GM21576 (cell line): ENCODE measurements at regions not wholly inside any gene's neighbourhood (a gene's known extent, or its start where the extent isn't known, plus 50 kb on each side); places are given as distances from the start of the nearest gene placed in this dataset.

Source experiments
- ATAC-seq: cut with Tn5 transposase; IDR thresholded peaks from one replicate; pipeline ENCODE4 v1.9.1; 2021; ENCODE audit warnings: mild to moderate bottlenecking, moderate library complexity; ENCODE audit not compliant: unreplicated experiment

DNA sequence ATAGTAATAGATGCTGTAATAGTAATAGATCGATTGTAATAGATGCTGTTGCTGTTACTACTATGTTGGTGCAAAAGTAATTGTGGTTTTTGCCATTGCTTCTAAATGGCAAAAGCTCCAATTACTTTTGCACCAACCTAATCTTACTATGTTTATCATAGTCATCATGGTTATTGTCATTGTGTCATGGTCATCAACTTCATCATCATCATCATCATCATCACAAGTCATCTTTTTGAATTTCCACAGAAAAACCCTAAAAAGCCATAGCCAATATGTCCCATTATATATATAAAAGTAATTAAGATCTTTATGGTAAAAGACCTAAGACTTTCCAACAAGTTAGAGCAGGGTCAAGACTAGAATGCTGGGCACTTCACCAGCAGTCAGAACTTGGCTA lies 435.1 kb upstream of the MARCKS start:
- ATAC-seq, result no peak

DNA sequence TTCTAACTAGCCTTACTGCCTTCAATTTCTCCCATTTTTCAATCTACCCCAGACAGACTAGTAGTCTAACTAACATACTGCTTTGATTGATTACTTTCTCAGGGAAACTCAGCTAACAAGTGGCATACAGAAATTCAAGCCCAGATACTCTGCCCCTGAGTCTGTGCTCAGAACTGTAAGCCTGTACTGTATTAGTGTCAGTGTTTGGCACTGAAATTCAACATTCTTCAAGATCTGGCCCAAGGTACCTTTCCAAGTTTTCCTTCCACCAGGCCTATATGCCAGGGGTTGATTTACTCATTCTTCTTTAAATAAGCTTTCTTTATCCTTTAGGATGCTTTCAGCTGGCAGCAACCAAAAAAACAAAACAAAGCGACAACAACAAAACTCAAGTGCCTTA lies 433.2 kb upstream of the MARCKS start:
- ATAC-seq, result no peak

DNA sequence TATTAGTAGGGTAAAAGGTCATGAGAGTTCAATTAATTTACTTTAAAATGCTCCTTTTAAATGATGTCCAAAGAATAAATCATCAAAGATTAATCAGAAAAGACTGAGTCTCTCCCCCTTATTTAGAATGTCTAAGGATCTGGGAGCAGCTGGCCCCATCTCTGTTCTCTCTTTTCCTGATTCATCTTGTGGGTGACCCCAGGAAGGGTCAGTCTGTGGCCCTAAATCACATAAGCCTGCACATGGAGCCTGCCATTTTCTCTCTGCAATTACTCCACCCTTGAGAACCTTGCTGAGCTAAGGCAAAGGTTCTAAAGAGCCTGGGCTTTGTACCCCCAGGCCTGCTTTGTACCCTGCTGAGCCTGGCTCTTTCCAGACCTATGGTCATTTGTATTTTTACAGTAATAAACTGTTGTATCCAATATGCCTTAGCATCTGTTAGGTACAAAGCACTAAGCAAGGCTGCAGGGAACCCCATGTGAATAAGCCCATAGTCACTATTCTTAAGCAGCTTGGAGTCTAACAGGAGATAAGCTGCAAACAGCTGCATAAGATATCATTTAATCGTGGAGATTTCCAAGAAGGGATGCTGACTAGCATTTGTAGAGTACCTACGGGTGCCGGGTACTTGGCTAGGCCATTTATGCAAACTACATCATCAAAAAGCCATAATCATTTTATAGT lies 431.0 kb upstream of the MARCKS start:
- no peak for ATAC-seq

DNA sequence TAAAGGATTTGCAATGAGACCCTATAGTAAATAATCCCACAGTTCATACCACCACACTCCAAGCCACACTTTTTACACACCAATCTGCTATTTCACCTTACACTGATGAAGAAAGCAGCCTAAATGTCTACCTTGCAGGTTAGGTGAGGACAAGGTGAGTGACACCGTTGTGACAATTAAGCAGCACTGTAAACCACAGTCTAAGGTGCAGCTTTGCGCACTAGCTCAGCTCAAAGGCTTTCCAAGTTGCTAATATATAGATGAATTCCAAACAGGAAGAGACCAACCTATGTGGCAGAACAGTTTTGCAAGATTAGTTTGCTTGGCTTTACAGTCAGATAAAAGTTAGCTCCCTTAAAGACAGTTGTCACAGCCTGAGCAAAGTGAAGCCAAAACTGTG lies 429.5 kb upstream of the MARCKS start:
- ATAC-seq, result no peak

DNA sequence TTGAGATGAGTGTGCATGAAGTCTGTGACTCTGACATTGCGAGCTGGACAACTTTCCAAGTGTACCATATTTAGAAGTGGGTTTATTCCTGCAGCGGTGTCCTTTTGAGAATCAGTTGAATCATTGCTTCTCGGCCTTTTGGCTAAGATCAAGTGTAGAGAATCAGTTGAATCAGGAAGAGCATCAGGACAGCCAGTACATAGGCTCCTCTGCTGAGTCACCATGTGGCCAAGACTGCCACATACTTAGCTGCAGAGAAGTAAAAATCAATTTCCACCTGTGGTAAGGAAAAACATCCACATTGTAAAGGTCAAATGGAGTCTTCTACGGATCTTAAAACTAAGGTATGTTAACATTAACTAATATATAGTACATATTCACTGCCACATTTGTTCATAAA lies 428.4 kb upstream of the MARCKS start:
- ATAC-seq, result no peak

DNA sequence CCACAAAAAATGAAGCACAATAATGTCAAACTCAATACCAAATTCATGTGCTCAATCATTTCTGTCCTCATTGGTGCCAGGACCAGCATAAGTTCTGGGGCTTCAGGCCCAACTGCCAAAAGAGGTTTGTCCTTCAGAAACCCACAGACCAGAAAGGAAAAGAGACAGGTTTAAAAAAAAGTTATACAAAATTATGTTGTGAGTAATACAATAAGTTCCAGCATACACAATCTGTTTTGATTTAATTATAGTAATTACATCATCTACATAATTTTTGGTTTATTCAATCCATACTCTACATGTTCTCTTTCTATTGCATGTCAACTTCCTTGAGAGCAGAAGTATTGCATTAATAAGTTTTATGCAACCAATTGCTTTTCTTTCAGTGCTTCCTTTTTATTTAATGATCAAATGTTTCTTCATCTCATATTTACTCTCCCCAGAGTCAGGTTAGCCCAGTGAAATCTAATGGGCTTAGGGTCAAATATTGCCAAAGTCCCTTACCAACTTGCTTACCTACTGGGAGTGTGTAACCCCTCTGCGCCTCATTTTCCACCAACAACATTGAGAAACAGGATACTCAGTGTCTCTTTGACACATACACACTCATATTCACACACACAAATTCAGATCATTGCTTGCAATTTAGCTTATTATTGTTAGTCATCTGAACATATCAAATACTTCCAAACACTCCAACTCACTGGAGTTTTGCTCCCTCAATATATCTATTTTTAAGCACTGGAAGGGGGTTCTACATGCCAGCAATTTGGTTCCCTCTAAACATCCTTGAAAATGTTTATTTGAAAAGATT lies 424.4 kb upstream of the MARCKS start:
- no peak for ATAC-seq

DNA sequence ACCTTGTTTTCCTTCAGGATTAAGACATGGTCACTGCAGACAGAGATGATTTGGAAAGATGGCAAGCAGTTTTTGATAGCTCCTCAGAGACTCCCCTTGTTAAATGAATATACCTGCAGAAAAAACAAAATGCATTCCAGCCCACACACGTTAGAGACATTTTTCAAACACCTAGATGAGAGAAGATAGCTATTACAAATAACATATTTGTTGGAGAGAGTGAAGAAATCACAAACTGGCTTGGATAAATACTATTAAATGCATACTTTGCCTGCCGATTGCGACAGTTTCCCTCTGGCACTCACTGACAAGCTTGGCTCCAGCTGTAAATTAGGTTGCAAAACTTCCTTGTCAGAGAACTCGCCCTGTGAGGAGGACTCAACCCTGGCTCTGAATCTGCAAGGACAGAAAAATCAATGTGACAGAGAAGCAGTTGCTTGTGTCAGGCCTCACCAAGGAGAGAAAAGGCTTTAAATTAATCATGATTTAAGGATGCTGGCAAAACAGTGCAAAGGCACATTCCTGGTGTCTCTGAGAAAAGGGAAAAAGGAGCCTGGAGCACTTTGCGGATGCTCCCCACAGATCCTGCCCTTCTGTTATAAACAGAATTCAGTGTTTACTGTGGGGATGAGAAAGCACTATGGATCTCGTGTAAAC lies 423.7 kb upstream of the MARCKS start:
- ATAC-seq, result no peak

DNA sequence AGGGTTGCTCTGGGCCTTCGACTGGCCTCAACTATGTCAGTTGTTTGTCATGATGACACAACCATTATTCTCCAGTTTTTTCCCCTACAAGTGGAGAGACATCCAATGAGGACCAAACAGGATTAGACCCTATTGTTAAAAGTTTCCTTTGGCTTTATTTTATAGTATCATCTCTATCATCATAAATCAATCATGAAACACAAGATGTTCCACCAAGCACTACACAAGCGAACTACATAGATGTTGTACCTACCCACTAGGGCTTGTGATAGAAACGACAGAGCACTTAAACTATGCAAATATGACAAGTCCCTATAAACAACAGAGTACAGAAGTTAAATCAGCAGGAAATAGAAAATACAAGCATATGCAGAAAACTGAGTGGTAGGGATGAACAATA lies 422.5 kb upstream of the MARCKS start:
- no peak for ATAC-seq

DNA sequence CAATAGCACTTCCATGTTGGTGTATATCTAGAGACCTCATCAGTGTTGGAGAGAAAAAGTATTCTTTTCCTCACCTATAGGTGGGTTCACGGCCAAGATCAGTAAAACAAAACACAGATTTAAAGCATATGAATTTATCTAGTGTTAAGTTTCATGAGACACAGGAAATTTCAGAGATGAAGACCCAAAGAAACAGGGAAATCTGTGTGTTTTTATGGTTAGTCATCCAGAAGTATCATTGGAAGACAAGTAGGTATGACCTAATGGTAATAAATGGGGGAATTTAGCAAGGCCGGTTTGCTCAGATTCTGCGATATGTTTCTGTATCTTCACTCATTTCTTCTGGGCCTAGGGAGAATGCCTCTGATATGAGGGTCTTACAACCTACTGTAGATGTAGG lies 419.6 kb upstream of the MARCKS start:
- no peak for ATAC-seq

DNA sequence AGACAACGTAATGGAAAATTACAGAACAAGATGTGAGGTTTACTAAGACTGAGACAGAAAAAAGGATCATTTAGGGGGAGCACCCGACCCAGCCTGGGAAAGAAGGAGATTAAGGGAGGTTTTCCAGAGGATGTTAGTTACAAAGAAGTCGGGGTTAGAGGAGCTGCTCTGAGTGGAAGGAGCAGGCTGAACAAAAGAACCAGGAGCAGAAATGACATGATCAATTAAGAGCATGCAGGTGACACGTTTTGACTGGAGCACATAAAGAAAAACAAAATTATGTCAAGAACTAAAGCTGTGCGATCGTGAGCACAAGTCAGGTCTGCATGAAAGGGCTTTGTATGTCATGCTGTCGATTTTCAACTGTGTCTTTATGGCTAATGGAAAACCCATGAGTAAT lies 417.3 kb upstream of the MARCKS start:
- ATAC-seq, result no peak

DNA sequence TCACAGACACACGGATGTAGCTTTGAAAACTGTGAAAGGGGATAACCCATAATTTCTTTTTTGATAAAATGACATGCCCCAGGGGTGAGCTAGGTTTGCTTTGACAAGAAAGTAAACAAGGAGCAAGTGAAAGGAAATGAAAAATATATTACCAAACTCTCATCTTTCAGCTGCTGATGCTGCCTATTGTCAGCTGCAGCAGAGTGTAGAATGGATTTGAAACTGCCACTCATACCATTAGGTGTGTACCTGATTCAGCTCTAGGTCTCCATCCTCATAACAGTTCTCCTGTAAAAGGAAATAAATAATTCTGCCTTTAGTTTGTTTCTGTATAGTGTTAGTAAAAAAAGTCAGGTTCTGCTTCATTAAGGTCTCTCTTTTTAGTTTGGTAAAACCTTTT lies 415.1 kb upstream of the MARCKS start:
- ATAC-seq, result no peak

DNA sequence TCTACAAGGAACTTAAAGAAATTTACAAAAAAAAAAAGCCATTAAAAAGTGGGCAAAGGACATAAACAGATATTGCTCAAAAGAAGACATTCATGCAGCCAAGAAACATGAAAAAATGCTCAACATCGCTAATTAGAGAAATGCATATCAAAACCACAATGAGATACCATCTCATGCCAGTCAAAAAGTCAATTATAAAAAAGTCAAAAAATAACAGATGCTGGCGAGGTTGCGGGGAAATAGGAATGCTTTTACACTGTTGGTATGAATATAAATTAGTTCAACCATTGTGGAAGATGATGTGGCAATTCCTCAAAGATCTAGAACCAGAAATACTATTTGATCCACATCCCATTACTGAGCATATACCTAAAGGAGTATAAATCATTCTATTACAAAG lies 411.9 kb upstream of the MARCKS start:
- ATAC-seq, result no peak

DNA sequence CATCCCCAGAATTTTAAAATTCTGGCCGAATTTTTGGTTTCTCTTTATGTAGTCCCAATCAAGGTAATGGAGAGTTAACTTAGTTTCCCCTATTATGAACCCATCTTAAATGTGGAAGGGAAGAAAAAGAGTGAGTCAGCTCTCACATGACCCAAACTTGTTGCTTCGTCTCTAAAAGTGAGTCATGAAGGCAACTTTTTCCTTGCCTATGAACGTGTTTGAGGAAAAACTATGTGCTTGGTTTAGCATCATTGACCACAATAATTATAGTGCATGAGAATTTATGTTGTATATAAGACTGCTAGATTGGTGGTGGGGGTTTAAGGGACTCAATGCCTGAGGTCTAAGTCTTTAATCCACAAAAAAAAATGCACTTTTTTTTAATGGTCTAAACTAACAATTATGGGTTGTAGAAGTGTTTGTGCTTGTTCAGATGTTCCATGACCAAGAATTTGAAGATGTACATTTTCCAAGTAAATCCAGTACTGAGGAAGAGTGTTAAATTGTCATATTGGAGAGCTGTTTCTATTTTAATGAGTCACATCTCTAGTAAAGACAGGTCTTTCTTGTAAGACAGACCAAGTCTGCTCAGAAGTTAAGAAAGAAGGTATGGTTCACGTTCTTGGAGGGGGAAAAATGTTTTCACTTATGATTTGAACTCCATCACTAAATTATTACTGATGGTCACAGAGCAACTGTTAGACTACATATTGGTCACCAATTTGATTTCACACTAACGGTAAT lies 409.9 kb upstream of the MARCKS start:
- ATAC-seq, result no peak

DNA sequence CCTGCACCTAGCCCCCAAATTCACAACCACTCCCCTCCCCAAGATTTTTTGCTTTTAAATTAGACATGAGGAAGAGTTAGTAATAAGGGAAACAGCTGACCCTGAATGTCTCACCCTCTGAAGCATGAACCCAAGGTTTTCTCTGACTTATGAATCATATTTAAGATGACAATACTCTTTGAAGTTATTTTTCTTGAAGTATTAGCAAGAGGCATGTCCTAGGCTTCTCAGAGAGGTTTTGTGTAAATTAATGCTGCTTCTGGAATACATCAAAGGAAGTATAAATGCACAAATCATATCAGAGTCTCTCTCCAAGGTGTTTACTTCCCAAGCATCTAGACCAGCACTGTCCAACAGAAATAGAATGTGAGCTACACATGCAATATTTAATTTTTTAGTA lies 408.1 kb upstream of the MARCKS start:
- no peak for ATAC-seq

DNA sequence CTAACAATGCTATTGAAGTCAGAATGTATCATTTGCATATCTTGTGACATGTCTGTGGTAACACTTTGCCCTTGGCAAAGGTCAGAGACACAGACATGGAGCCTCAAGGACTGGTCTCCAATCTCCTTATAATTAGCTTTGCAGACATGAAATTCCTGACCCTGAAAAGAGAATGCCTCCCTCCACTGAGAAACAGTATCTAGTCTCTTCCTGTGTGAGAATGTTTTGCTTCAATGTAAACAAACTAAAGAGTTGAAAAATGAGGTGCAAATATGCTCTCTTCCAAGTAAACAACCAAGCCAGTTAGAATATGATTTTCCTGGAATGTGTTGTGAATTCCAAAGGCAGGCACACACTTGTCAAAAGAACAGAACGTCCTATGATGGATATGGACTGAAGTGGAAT lies 407.1 kb upstream of the MARCKS start:
- ATAC-seq, result no peak

DNA sequence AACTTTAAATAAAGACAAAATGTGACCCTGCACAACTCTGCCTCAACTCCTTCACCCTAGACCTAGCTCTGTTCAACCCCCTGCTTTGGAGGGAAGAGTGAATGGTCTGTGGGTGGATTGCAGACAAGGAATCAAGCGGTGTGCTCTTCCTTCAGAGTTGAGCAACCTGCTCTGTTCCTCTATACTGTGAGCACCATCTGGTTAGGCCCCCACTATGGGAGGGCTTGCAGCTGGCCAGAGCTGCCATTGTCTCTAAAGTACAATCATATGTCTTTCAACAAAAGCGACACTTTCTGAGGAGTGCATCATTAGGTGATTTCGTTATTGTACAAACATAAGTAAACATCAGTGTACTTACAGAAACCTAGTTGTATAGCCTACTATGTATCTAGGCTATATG lies 406.1 kb upstream of the MARCKS start:
- ATAC-seq, result no peak

DNA sequence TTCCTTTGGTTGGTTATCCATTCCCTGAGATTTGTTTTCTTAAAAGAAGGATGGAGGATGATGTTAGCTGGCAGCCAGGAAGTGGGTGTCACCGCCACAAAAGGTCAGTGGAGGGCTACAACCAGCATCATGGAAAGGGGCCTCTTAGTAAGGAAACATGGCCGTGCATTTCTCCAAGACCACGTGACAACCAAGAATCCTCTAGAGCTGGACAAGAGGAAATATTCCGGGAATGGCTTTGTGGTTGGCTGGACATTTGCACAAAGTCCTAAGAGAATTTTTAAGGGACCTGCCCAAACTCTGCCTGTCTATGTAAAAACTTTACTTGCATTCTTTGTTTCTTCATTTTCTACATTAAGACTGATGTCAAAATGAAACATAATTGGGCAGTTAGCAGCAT lies 399.9 kb upstream of the MARCKS start:
- no peak for ATAC-seq

DNA sequence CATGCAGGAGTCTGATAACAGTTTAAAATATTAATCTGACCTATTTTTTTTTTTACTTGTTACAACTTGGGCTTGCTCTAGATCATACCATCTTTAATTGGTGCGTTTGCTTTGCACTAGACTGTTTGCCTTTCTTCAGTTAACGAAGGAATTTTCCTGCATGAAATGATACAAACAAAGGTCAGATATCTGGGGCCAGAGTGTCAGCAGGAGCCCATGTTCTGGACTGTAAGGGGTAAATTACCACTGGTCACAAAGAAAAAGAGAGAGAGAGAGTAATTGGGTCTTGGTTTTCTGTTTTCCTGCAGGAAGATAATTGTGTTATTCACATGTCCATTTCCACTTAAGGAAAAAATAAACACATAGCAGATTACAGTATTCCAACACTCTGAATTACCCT lies 399.4 kb upstream of the MARCKS start:
- no peak for ATAC-seq

DNA sequence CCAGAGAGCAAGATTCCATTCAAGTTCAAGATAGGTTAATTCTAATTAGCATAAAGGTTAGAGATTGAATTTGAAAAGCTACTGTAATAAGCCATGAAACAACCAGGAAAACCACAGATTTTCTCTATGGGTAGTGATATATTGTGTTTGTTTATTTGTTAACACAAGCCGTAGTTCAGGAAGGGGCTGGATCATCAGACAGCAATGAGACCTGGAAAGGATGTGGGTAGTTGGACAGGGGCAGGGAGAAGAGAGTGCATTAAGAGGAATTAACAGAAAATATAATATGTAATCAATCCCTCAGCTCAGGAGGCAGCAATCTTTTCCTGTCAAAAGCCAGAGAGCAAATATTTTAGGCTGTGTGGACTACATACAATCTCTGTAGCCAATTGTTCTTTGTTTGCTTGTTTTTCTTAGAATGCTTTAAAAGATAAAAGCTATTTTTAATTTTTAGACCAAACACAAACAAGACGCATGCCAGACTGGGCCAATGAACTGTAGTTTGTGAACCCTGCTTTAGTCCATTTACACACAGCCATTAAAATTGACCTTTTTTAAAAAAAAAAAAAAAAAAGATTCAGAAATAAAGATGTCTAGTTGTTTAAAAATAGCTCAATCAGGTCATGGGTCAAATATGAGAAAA lies 398.7 kb upstream of the MARCKS start:
- ATAC-seq, result no peak

DNA sequence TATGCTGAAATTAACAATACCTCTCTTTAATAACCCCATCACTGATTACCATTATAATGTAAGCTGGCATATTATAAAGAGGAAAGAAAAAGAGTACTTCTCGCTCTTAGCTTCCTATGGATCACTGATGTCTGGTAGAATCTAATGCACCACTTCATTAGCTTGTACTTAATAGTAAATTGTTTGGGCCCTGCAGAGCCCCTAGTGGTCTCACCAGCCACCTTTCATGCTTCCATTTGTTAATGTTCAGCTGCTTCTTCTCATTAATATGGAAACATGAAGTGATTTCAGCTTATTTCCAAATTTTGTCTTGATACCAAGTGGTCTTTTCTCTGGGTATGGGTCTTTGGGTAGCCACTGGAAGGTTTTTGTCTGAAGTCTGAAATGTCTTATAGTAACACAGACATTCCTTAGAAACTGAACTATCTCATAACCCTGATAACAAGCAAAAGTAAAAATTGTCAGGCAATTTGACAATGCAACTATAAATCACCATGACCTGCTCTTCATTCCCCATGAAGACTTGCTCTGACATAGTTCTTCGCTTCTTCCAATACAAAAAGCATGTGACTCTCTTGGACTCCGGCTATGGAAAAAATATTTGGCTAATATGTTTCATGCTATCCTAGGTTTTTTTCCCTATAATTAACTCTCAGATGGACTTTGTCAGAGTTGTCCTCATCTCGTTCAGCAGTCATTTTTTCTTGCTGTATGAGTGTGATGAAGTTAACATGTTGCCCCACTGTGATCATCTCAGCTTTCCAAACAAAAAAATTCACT lies 395.8 kb upstream of the MARCKS start:
- ATAC-seq, result no peak
